ENCODE measurements at regions not wholly inside any gene's neighbourhood (a gene's known extent, or its start where the extent isn't known, plus 50 kb on each side); places are given as distances from the start of the nearest gene placed in this dataset.

DNA sequence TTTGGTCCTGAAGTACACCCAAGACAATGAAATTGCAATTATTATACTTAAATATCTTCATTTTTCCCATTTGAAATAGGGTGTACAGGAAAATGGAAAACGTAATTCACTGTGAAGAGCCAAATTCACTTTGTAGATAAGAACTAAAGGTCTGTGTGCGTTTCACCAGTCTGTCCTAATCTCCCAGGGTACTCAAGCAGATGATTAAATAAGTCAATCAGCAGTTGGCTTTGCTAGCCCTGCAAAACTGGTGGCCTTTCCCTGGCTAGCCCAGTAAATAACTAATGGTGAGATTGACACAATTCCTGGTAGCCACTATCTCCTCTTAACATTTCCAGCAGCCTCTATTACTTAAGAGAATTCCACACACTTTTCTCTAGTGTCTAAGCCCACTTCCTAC lies 389.3 kb downstream of the TBL1XR1 start (continued):
- no peak for TF ChIP-seq KHSRP (IDR thresholded peaks at IDR 0.05)

DNA sequence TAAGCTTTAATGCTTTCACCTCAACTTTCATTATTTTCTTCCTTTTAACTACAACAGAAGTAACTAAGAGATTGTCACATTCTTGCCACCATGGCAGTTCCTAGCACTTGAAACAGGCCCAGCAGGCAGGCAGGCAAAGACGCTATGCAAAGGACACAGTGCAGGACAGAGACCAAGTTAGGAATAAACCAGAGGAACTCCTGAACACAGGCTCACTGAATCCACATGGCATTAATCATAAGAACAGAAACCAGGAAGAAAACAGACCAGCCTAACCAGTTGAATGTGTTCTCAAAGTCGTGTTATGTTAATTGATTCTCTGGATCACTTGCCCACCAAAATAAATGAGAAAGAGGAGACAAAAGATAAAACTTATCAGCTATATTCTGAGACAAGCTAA lies 397.6 kb downstream of the TBL1XR1 start:
- H3K4me3 ChIP-seq, result no peak overlapping the region
- no peaks in the 10 kb centered on the region for H3K9me1 ChIP-seq (ENCODE audit: control insufficient read depth, insufficient read depth, low read length)
- H3K79me2 ChIP-seq (ENCODE audit: control insufficient read depth, insufficient read depth, low read length), result no peaks in the 10 kb centered on the region
- intact Hi-C loops (cut with micrococcal nuclease) (no loop called here), in situ Hi-C loops (cut with MboI) (no loop called here)
- FAIRE-seq, result no peak
- CTCF ChIA-PET (ENCODE audit: low intra/inter-chr PET ratio), result no interaction called here
- no peak for ATAC-seq
- H3K27ac ChIP-seq (ENCODE audit: extremely low read depth, low read depth, low read length), result no peak overlapping the region
- POLR2A ChIA-PET, result no interaction called here
- no peaks in the 10 kb centered on the region for H3K4me1 ChIP-seq (replicated peaks in 1 of 2; ENCODE audit: control insufficient read depth in 2 of 2, insufficient read depth in 2 of 2, low read length in 2 of 2)
- H4K20me1 ChIP-seq (replicated peaks; ENCODE audit: control insufficient read depth, insufficient read depth, low read length), result no peaks in the 10 kb centered on the region
- TF ChIP-seq MIER1 (IDR thresholded peaks at IDR 0.05; ENCODE audit: low read depth) (no peak), U2AF2 (optimal IDR thresholded peaks at IDR 0.05; ENCODE audit: low read depth, low read length) (no peak), KLF10 (CRISPR knock-in tag; IDR thresholded peaks at IDR 0.05) (no peak)
- H2AFZ ChIP-seq (ENCODE audit: low read depth, low read length), result no peak overlapping the region
- H3K9ac ChIP-seq (ENCODE audit: insufficient read depth in 1 of 2, low read depth in 2 of 2, low read length in 2 of 2), result no peak overlapping the region
- H3K27me3 ChIP-seq (ENCODE audit: control insufficient read depth in 2 of 2, insufficient read depth in 2 of 2, low read length in 2 of 2), result no peaks in the 10 kb centered on the region
- no peak for DNase-seq (ENCODE audit: extremely low read depth in 1 of 4, low spot score in 3 of 4)
- H3K36me3 ChIP-seq (ENCODE audit: control insufficient read depth, insufficient read depth, low read length), result no peaks in the 10 kb centered on the region
- no TSS peak for BruUV-seq (replicated peaks)
- no peak overlapping the region for H3K4me2 ChIP-seq (ENCODE audit: insufficient read depth, low read length)
- WGBS (ENCODE audit: insufficient coverage, low coverage, missing lambda C conversion rate), result 0% methylated on average over 2 of the region's 2 CpGs
- H3K9me3 ChIP-seq (replicated peaks; ENCODE audit: control insufficient read depth, insufficient read depth, low read depth, low read length), result no peaks in the 10 kb centered on the region

- Histone ChIP-seq H3K9me1 (ENCODE audit: control insufficient read depth, insufficient read depth, low read length) (no peaks in the 10 kb centered on the region), H3K79me2 (ENCODE audit: control insufficient read depth, insufficient read depth, low read length) (no peaks in the 10 kb centered on the region)
- TF ChIP-seq ZFP1 (CRISPR knock-in tag; IDR thresholded peaks at IDR 0.05), result no peak
- TF ChIP-seq GMEB1 (CRISPR knock-in tag; IDR thresholded peaks at IDR 0.05), result no peak
- no peak for TF ChIP-seq RFX7 (CRISPR knock-in tag; IDR thresholded peaks at IDR 0.05)
- TF ChIP-seq ADNP (tag; IDR thresholded peaks at IDR 0.05), result no peak
- no peak for TF ChIP-seq RB1 (IDR thresholded peaks at IDR 0.05; ENCODE audit: low read depth)
- no peak for TF ChIP-seq MAFF (IDR thresholded peaks at IDR 0.05; ENCODE audit: low read length)
- TF ChIP-seq TCF7L2 (IDR thresholded peaks at IDR 0.05; ENCODE audit: low read depth, low read length), result no peak
- no peak for TF ChIP-seq TRIM24 (IDR thresholded peaks at IDR 0.05)
- no peak for TF ChIP-seq HNRNPLL (IDR thresholded peaks at IDR 0.05; ENCODE audit: low read depth, low read length, poor library complexity, severe bottlenecking)
- no peak for TF ChIP-seq NFXL1 (CRISPR knock-in tag; IDR thresholded peaks at IDR 0.05)
- TF ChIP-seq POLR3A (IDR thresholded peaks at IDR 0.05; ENCODE audit: borderline replicate concordance, extremely low read depth, insufficient read depth, insufficient read length), result no peak
- no peak for TF ChIP-seq CREM (IDR thresholded peaks at IDR 0.05; ENCODE audit: low read depth)
- TF ChIP-seq ZNF316 (IDR thresholded peaks at IDR 0.05), result no peak
Measured at GRCh38 chr3:176798680-176799079, 398.6 kb downstream of the TBL1XR1 start.

More at GRCh38 chr3:176798680-176799079, 398.6 kb downstream of the TBL1XR1 start:
- Histone ChIP-seq H3K4me2 (ENCODE audit: insufficient read depth, low read length) (no peak overlapping the region), H3K9ac (ENCODE audit: insufficient read depth in 1 of 2, low read depth in 2 of 2, low read length in 2 of 2) (no peak overlapping the region), H3K27me3 (ENCODE audit: control insufficient read depth in 2 of 2, insufficient read depth in 2 of 2, low read length in 2 of 2) (no peaks in the 10 kb centered on the region), H3K36me3 (ENCODE audit: control insufficient read depth, insufficient read depth, low read length) (no peaks in the 10 kb centered on the region), H2AFZ (ENCODE audit: low read depth, low read length) (no peak overlapping the region), H3K4me3 (no peak overlapping the region), H3K4me1 (replicated peaks in 1 of 2; ENCODE audit: control insufficient read depth in 2 of 2, insufficient read depth in 2 of 2, low read length in 2 of 2) (no peaks in the 10 kb centered on the region), H3K9me3 (replicated peaks; ENCODE audit: control insufficient read depth, insufficient read depth, low read depth, low read length) (no peaks in the 10 kb centered on the region), H3K27ac (ENCODE audit: extremely low read depth, low read depth, low read length) (no peak overlapping the region), H4K20me1 (replicated peaks; ENCODE audit: control insufficient read depth, insufficient read depth, low read length) (no peaks in the 10 kb centered on the region)
- ATAC-seq, result no peak
- intact Hi-C loops (cut with micrococcal nuclease), result no loop called here
- ChIA-PET POLR2A (interaction anchor here (1.0 kb wide), 1 partner anchor 27 kb away, joined by 3 read pairs; no protein-coding TSS in a partner anchor), CTCF (ENCODE audit: low intra/inter-chr PET ratio) (no interaction called here)
- no peak for DNase-seq (ENCODE audit: extremely low read depth in 1 of 4, low spot score in 3 of 4)
- in situ Hi-C loops (cut with MboI), result no loop called here
- no TSS peak for BruUV-seq (replicated peaks)
- no peak for FAIRE-seq
- 0% methylated on average over 1 of the region's 1 CpG for WGBS (ENCODE audit: insufficient coverage, low coverage, missing lambda C conversion rate)

All from K562 (cell line).